ENCODE measurements at regions not wholly inside any gene's neighbourhood (a gene's known extent, or its start where the extent isn't known, plus 50 kb on each side); places are given as distances from the start of the nearest gene placed in this dataset.

GRCh38 chr1:199701726-199702125 lies 325.8 kb upstream of the NR5A2 start:
- H3K27ac Mint-ChIP-seq: no peak overlapping the region
- H3K4me3 Mint-ChIP-seq: no peak overlapping the region
- DNase-seq (ENCODE audit: extremely low spot score, unreplicated experiment): no peak
- H3K36me3 Mint-ChIP-seq: no peaks in the 10 kb centered on the region
- no peaks in the 10 kb centered on the region for H3K9me3 Mint-ChIP-seq
- H3K4me1 Mint-ChIP-seq (ENCODE audit: unreplicated experiment): no peaks in the 10 kb centered on the region
- TF ChIP-seq CTCF (conservative IDR thresholded peaks at IDR 0.05): no peak
- no peaks in the 10 kb centered on the region for H3K27me3 Mint-ChIP-seq

GRCh38 chr1:199704231-199704630 lies 323.3 kb upstream of the NR5A2 start:
- H3K27me3 Mint-ChIP-seq: no peaks in the 10 kb centered on the region
- no peak overlapping the region for H3K27ac Mint-ChIP-seq
- H3K9me3 Mint-ChIP-seq: no peaks in the 10 kb centered on the region
- no peak overlapping the region for H3K4me3 Mint-ChIP-seq
- DNase-seq (ENCODE audit: extremely low spot score, unreplicated experiment): no peak
- no peaks in the 10 kb centered on the region for H3K4me1 Mint-ChIP-seq (ENCODE audit: unreplicated experiment)
- no peaks in the 10 kb centered on the region for H3K36me3 Mint-ChIP-seq
- TF ChIP-seq CTCF (conservative IDR thresholded peaks at IDR 0.05): no peak

- Mint-ChIP-seq H3K4me3 (no peak overlapping the region), H3K27ac (no peak overlapping the region), H3K9me3 (peaks cover under 1% of the 10 kb centered on the region), H3K36me3 (no peaks in the 10 kb centered on the region), H3K27me3 (no peaks in the 10 kb centered on the region), H3K4me1 (ENCODE audit: unreplicated experiment) (no peaks in the 10 kb centered on the region)
- no peak for TF ChIP-seq CTCF (conservative IDR thresholded peaks at IDR 0.05)
- DNase-seq (ENCODE audit: extremely low spot score, unreplicated experiment): no peak
Observed at GRCh38 chr1:199705825-199706224, 321.7 kb upstream of the NR5A2 start.

GRCh38 chr1:199706826-199707606 lies 320.5 kb upstream of the NR5A2 start:
- Mint-ChIP-seq H3K4me3 (no peak overlapping the region), H3K9me3 (peaks cover 13% of the 10 kb centered on the region), H3K27me3 (no peaks in the 10 kb centered on the region), H3K27ac (no peak overlapping the region), H3K4me1 (ENCODE audit: unreplicated experiment) (no peaks in the 10 kb centered on the region), H3K36me3 (peaks cover 3% of the 10 kb centered on the region)
- DNase-seq (ENCODE audit: extremely low spot score, unreplicated experiment): no peak
- no peak for TF ChIP-seq CTCF (conservative IDR thresholded peaks at IDR 0.05)

GRCh38 chr1:199710974-199711373 lies 316.5 kb upstream of the NR5A2 start:
- Mint-ChIP-seq H3K4me1 (ENCODE audit: unreplicated experiment) (no peaks in the 10 kb centered on the region), H3K9me3 (peaks cover 18% of the 10 kb centered on the region), H3K4me3 (no peak overlapping the region), H3K36me3 (peaks cover 3% of the 10 kb centered on the region), H3K27ac (no peak overlapping the region), H3K27me3 (no peaks in the 10 kb centered on the region)
- TF ChIP-seq CTCF (conservative IDR thresholded peaks at IDR 0.05): no peak
- no peak for DNase-seq (ENCODE audit: extremely low spot score, unreplicated experiment)

Measured in type B pancreatic cell (in vitro differentiated cells).